HG03439 (cell line): ENCODE measurements at regions not wholly inside any gene's neighbourhood (a gene's known extent, or its start where the extent isn't known, plus 50 kb on each side); places are given as distances from the start of the nearest gene placed in this dataset.
A peak's percentile ranks its signal among the peaks of the same experiment; 100 is the strongest.
"Not testable (repeated sequence)": the region's sequence is repeated elsewhere in the genome, so short reads cannot be mapped to it uniquely, and the experiment has no call there.

Experiments
- ATAC-seq: cut with Tn5 transposase; IDR thresholded peaks from one replicate; pipeline ENCODE4 v1.9.1; 2021; ENCODE audit warnings: mild to moderate bottlenecking, moderate library complexity; ENCODE audit not compliant: unreplicated experiment

DNA sequence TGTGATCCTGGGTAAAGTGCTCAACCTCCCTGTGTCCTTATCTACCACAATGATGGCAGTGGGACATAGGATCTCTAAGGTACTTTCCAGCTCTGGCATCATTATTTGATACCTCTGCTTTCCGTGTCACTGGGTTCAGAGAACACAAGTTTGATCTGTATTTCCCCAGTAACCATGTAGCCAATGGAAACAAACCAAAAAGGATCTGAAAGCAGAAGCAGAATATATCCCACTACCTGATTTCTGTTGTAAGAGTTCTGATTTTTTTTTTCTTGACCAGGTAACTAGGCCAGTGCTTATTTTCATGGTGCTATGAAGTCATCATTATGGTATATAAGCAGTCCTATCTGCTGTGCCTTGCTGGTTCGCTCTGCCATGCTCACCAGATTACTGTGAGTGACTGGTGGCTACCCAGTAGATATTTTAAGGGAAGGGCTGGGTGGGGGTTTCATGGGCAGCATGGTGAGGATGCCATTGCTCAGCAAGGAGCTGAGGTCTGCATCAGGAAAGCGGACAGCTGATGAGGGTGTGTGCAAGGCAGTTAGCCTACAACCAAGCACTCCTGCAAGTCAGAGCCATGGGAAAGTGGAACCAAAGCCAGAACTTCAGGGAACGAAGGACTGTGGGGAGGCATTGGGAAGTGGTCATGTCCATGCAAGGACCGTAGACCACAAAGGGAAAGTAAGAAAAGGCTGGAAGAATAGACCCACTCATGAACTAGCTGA lies 104.9 kb upstream of the EDEM3 start:
- no peak for ATAC-seq

DNA sequence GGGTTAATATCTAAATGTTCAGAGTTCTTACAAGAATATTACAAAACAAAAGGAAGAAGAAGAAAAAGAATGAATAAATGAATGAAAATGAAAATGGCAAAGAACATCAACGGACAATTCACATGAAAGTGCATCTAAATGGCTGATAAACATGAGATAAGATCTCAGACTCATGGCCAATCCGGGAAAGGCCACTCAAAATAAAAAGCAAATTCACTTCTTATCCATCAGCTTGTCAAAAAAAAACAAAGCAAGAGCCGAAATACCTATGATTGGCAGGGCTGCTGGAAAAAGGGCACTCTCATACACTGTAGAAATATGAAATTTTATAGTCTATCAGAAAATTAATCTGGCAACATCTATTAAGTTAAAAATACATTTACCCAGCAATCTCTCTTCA lies 103.6 kb upstream of the EDEM3 start:
- ATAC-seq = no peak

DNA sequence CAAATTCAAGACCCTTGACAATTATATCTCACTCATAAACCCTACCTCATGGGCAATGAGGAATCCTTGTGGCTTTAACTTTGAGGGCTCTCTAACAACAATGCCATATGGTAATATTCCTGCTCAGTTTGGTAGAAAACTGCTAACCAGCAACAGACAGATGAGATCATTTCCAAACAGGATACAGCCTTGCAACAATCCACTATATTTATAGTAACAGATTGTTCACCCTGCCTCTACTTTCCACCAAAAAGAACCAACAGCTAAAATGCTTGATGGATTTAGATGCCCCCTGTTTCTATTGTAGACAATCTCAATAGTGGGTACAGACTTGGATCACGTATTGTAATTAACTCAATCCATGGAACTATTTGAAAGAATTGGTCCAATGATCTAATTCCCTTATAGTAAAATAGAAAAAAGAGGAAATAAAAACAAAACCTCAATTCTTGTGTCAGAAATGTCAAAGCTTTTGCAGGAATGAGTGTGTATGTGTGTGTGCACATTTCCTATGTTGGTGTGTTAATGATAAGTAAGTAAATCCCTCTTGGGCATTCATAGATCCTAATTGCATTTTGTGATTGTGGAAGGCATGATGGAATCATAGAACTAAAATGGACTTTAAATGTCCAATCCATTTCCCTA lies 100.0 kb upstream of the EDEM3 start:
- ATAC-seq = no peak

DNA sequence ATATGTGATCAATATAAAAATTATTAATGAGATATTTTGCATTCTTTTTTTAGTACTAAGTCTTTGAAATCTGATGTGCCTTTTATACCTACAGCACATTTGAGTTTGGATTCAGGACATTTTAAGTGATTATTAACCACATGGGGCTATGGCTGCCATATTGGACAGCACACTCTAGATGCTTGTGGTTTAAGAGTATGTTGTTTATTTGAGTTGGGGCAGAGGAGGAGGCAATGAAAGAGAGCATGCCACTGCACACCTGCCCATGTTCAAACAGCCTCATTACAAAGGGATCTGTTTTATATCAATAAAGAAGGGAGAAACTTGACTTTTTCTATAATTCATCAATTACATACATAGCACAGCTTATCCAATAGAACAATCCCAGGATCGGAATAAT lies 99.4 kb upstream of the EDEM3 start:
- no peak for ATAC-seq

DNA sequence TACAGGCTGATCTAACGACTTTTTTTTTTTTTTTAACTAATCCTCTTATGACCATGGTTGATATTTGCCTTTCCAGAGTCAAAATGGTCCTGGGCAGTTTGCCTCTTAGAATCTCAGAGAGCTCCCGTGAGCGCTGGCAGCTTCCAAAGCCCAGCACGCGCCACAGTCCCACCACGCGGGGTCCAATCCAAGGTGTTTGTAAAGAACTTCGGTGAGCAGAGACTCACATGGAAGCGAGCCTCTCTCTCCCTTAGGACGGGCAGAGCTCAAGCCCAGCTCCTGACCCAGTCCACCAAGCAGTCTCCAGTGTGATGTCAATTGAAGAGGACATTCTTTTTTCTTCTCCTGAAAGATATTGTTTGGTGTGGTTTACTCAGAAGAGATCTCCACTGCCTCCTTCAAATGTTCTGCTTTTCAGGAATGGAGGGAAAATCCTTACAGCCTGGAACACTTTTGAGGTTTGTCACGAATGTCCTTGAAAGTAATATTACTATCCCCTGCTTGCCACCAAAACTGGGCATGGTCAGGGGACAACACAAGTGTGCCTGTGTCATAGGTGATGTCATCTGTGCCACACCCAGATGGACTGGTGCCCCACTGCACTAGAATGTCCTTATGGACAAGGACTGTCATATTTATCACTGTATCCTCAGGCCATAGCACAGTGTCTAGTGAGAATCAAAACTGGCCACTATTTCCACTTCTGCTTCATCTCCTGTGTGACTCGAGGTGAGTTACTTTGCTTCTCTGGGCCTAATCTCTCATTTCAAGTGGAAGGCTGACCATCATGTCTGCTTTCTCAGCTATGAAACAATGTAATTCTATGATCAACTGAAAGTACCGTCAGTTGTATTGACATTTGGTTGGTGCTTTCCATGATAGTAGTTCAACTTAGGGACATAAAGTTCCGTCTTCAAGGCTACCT lies 97.4 kb upstream of the EDEM3 start:
- ATAC-seq = no peak

DNA sequence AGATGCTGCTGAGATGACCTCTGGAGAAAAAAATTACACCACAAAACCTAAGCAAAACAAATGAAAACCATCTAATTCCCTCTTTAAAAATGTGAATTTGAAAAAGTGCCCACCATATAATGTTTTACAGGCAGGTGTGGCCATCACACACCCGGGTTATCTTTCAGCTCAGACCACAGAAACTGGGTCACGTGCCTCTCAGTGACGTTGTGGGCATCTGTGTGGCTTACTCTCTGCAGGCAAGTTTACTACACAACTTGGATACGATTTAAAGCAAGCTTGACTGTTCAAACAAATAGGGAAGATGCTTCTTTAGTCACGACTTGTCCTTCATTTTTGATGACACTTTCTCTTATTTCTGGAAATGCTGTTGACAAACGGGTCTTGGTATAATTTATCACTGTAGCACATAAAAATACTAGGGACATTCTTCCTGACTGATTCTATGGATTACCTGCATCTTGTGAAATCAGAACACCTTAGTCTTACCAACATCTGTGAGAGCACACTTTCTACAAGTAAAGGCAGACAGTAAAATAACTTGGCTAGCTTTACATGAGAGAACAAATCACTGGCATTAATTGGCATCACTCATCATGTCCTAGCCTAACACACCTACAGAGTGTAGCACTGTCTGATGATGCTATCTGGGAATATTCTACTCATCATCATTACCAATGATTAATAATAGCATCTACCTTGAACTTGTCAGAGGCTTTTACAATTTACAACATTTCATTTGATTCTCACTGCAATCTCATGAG lies 89.3 kb upstream of the EDEM3 start:
- ATAC-seq = peak; percentile 100

DNA sequence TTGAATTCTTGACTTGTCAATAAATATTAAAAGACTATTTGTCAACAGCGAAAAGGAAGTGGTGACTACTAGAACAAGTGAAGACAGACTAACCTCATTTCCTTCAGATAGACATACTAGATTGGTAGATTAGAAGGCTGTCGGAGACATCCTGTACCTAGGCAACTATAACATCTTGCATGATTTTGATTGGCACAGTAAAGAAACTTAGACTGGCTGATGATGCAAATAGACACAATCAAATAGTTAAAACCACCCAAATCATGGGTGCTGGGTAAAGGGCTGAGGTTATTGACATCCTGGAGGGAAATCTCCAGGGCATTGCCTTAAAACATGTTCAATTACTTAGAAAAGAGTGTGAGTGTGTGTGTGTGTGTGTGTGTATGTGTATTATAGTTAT lies 85.9 kb upstream of the EDEM3 start:
- ATAC-seq = no peak

DNA sequence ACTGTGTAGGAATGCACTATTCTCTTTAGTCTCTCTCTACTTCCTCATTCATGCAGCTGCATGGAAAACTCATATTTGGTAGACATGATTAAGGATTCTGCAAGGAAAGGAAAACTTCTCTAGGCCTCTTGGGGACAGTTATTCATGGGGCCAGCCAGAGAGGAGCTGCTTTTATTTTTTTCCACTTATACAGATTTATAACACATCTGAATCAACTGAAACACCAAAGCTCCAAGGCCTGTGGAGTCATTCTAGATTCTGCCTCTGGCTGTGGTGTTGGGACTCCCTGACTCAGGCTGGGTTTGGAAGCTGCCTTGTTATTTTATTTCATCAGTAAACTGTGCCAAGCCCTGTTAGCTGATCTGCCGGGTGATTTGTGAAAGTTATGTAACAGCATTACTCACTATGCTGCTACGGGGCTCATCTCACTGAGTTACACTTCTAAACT lies 83.9 kb upstream of the EDEM3 start:
- no peak for ATAC-seq

DNA sequence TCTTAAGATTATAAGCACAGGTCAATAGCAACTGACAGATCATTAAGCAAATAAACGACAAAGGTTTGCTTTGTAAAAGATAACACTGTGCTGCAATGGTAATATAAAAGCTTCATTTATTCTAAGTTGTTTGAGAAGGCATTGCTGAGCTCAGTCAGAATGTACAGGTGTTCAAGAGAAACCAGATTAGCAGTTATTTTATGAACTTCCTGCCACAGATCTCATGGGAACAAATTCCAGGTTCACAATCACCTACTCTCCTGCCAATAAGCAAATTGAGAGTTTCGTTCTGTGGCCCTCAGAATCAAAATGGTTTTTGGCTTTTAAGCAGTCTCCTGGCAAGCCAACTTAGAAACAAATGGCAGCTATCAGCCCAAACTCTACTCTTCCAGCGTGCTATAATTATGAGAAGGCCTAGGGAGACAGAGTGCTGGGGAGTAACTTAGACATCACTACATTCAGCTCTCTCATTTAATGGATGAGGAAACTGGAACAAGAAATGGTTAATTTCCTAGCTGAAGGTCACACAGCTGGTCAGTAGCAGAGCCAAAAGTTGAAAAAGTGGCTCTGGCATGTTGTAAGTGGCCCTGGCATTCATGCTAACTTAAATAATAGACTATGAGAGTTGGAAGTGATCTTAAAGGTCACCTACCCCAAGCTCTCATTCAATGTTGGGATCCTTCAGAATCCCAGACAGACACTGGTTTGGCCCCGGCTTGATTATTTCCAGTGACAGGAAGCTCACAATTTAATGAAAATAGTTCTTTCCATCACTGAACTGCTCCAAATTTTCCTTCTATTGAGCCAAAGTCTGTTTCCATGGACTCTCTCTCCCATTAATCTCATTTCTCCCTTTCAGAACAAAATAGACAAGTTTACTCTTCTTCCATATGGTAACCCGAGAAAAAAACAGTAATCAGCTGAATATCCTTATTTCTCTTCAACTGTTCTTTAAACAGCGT lies 82.6 kb upstream of the EDEM3 start:
- ATAC-seq = no peak

DNA sequence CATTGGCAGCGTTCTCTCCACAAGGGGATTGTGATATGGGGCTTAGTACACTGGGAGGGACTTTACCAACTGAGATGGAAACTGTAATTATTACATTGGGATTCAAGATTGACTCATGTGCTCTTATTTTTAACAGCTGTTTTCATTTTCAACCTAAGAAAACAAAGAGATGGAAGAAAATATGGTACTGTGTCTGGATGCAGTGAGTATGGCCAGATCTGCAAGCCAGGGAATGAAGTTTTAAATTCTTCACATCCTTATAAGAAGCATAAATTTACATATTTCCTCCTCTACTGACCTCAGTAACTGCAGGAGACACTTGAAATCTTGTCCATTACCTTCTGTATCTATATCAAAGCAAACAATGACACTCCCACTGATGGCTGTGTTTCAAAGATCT lies 81.5 kb upstream of the EDEM3 start:
- no peak for ATAC-seq

DNA sequence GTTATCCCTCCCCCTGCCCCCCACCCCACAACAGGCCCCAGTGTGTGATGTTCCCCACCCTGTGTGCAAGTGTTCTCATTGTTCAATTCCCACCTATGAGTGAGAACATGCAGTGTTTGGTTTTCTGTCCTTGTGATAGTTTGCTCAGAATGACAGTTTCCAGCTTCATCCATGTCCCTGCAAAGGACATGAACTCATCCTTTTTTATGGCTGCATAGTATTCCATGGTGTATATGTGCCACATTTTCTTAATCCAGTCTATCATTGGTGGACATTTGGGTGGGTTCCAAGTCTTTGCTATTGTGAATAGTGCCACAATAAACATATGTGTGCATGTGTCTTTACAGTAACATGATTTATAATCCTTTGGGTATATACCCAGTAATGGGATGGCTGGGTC lies 79.3 kb upstream of the EDEM3 start:
- ATAC-seq = not testable (repeated sequence)

DNA sequence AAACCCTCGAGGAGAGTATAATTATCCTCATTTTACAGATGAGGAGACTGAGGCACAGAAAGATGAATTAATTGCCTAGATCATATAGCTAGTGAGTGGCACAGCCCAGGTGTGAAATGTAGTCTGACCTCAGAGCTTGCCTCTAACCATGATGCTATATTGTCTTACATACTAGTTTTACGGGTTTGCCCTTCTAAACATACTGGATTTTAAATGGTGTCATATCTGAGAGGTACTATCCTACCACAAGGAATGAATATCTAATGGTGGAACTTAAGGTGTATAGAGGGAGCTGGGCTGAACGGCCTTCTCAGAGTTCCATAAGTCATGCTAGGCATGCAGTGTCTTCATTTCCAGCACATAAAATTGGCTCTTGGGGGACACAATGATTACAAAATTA lies 77.9 kb upstream of the EDEM3 start:
- ATAC-seq = no peak

DNA sequence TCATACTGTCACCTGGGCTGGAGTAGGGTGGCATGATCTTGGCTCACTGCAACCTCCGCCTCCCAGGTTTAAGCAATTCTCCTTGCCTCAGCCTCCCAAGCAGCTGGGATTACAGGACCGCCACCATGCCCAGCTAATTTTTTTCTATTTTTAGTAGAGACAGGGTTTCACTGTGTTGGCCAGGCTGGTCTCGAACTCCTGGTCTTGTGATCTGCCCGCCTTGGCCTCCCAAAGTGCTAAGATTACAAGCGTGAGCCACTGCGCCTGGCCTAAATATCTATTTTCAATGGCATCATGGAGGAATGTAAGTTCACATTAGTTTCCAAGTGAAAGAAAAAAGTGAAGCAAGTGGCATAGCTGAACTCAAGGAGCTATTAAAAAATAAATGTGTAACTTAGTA lies 74.8 kb upstream of the EDEM3 start:
- ATAC-seq = not testable (repeated sequence)

DNA sequence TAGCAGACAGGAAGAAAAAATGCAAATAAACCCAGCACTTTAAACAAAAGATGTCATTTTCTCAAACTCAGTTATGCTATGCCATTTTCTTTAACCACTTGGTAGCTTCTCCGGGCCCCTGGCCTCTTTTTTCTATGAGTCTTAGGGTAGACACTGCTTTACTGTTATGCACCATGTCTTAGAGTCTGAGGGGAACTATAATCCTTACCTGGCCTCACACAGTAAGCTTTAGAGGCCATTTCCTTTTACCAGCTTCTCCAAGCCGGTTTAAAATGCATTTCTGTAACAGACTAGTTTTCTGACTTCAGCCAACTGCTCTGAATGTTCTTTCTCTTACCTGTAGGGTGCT lies 73.7 kb upstream of the EDEM3 start:
- ATAC-seq = no peak

DNA sequence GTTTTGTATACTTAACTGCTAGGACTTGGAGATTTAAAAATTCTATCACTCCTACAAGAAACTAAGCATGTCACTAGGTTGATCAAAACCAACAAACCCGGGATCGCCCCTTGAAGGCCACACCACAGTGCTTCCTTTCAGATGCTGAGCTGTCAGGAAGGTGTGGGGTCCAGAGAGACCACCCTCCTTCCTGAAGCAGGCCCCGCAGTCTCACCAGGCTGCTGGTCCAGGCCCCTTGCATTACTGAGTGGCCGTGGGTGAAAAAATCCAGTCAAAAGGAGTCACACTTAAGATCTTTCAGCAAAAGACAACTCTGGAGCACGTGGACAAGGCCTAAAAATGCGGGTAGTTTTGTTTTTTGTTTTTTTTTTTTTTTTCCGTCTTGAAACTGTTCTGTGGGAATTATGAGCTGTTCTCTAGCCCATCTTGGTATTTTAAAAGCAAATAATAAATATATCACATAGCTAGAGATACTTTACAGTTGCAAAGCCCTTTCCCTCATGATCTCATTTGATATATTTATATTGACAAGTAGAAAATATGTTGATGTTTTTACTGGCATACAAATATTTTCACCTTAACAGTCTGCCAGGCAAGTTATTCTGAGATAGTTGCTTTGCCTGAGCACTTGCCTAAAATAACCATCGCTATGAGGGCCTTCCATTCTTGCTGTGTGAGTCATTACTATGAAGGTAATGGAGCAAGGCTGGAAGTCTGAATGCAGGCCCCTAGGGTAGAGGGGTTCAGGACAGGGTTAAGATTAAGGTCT lies 73.1 kb upstream of the EDEM3 start:
- ATAC-seq = no peak

DNA sequence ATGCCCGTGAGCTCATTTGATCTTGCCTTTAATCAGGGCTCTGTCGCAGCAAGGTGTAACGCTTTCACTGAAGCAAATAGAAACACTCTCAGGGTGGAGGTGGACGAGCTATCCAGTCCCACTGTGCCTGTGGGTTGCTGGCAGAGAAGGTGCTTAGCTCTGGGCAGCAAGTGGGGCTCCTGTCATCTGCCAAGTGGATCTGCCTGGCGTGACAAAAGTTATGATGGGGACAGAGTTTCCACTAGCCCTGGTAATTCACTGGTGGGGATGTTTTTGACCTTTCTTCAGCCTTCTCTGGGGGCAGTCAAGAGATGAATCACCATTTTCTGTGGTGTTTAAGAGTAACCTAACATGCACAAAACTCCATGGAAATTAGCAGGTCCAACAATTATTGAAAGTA lies 71.3 kb upstream of the EDEM3 start:
- ATAC-seq = peak; percentile 46

DNA sequence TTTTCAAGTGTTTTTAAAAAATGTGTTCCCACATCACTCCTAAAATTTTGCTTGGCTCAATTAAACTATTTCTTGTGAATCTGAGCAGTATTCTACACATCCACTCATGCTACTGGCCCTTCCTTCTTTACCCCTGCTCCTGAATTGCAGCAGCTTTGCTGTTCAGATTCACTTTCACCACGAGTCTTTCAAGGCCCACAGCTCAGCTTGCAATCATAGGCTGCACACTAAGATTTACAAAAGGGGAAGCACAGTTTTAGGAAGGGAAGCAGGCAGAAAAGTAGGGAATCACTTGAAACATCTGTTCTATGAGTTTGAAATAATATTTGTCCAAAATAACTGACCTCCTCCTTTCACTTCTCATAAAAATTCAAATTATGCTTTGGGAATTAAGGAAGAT lies 70.9 kb upstream of the EDEM3 start:
- no peak for ATAC-seq

DNA sequence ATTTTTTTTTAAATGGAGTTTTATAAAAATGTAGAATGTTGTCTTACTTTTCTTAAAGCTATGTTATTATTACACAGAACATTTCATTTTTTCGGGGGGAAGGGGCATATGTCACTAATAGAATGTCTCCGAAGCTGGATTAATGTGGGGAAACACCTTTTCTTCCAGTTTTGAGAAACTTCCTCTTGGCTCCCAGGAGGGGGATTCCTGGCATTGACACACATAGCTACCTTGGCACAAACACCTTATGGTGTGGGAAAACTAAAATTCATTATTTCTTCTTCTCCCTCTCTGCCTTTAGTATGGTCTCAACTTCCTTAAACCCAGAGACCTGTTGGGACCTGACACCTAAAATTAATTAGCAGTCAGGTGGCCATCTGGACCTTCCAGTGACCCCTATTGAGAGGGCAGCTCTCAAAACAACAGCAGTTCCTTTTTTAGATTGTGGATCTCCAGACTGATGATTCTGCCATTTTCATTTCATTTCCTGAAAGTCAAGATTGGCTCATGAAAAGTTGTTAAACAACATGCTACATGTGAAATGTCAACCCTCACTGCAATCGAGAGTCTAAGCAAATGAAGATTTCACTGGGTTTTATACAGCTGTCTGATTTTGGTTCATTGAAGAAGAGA lies 70.1 kb upstream of the EDEM3 start:
- ATAC-seq = no peak

DNA sequence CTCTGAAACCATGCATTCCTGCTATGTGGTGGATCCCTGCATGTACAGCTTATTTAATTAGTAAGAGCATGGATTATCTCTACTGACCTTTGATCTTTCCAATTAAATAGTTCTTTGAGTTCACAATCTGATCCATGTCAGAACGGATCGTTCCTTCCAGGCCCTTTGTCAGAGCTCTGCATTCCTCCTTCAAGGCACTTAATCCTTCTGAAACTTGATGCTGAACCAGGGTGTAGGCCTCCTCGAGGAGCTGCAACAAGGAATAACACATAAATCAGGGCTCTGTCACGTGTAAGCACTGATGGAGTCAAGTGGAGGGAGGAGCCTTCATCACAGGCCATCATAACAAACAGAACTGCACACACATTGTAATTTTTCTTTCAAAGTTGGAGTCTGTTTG lies 68.4 kb upstream of the EDEM3 start:
- no peak for ATAC-seq
